ENCODE measurements at regions not wholly inside any gene's neighbourhood (a gene's known extent, or its start where the extent isn't known, plus 50 kb on each side); places are given as distances from the start of the nearest gene placed in this dataset.
"Not testable (repeated sequence)": the region's sequence is repeated elsewhere in the genome, so short reads cannot be mapped to it uniquely, and the experiment has no call there.

DNA sequence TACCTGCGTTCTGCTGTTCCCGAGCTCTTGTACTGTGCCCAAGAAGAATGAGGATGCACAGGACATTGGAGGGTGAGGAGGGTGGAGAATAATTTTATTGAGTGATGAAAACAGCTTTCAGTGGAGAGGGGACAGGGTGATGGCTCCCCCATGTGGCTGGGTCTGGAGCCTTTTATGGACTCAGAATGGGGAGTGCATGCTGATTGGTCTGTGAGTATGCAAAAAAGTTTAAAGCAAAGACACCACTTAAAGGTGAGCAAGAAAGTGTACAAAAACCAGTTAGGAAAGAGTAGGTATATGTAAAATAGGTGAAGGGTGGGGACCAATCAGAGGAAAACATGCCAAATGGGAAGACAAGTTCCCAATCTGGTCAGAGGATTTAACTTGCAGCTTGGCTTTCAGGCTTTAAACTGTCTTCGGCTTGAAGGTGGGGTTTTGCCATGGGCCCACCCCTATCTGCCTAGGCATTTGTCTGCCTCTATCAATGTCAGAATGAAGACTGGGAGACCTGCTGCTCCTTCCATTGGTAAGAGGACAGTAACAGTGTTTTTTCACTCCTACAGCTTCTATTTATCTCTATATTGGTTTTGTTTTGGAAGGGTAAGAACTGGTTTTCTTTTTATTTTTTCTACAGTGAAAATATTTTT, 118.0 kb upstream of the RAI14 start:
- FAIRE-seq = no peak

DNA sequence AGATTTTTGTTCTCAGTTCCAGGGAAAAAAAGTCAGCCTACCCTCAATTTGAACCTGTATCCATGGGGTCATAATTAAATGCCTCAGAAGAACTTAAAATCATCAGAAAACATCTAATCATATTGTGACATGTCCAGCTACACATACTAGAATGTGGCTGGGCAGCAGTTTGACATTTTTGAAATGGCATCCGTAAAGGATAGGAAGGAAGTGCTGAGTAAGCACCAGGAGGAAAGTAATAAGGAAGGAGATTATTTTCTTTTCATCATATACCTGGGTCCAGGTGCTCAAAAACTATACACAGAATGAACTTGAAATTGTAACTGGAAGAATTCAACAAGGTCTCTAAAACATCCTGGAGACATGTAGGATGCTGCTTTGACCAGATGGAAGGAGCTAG, 116.9 kb upstream of the RAI14 start:
- FAIRE-seq = no peak

DNA sequence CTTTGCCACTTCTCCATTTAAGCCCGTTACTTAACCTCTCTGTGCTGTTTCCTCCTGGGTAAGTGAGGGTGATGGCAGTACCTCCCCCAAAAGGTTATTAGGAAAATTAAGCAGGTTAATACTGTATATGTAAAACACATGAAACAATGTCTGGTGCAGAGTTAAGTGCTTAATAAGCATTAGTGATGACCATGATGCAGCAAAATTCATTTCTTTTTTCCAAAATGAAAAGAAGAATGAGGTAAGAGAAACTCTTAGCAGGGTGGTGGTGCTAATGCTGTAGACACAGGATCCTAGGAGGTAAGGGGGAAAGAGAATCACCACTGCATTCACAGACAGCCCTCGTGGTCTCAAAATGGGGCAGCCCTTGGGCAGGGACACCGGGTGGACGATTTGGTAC, 115.1 kb upstream of the RAI14 start:
- no peak for FAIRE-seq

DNA sequence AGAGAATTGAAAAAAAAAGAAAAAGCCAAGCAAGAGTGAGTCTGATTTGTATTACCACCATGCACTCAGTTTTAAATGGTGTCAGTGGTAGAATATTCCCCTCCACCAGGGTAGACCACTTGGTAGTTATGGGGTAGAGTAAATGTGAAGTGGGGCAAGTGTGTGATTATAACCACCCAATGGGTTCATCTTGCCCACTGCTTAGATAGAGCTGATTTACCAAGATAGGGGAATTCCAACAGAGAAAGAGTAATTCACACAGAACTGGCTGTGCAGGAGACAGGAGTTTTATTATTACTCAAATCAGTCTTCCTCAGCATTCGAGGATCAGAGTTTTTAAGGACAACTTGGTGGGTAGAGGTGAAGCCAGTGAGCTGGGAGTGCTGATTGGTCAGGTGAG, 113.3 kb upstream of the RAI14 start:
- no peak for FAIRE-seq

DNA sequence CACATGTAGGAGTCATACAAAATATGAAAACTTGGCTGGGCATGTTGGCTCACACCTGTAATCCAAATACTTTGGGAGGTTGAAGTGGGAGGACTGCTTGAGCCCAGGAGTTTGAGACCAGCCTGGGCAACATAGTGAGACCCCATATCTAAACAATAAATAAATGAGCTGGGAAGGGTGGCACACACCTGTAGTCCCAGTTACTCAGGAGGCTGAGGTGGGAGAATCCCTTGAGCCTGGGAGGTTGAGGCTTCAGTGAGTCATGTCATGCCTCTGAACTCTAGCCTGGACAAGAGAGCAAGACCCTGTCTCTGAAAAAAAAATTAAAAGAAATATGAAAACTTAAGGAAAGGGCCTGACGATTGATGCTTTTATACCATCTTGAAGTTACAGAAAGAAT, 112.4 kb upstream of the RAI14 start:
- FAIRE-seq = no peak

DNA sequence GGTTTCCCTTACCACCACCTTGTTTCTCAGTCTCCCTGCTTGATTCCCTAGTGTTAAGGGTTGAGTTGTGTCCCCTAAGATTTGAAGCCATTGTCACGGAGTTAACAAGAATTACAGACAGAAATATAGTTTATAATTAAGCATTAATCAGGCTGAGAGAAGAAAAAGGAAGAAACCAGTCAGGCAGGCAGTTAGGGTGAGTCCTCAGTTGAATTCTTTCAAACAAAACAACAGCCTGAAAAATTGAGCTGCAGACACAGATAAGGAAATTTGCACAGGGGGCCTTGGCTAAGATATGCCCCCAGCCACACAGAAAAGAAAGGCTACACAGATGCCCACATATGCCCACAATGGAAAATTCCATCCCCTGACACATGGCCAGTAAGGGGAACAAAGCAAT, 111.7 kb upstream of the RAI14 start:
- FAIRE-seq = no peak

DNA sequence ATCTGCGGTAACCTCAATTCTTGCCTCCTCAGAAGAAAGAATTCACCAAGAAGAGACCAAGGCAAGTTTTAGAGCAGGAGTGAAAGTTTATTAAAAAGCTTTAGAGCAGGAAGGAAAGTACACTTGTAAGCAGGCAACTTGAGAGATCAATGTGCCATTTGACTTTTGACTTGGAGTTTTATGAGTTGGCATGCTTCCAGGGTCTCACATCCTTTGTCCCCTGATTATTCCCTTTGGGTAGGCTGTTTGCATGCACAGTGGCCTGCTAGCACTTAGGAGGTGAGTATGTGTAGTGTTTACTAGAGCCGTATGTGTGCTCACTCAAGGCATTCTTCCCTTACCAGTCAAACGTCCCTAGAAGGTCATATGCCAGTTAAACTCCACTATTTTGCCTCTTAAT, 111.0 kb upstream of the RAI14 start:
- FAIRE-seq = no peak

DNA sequence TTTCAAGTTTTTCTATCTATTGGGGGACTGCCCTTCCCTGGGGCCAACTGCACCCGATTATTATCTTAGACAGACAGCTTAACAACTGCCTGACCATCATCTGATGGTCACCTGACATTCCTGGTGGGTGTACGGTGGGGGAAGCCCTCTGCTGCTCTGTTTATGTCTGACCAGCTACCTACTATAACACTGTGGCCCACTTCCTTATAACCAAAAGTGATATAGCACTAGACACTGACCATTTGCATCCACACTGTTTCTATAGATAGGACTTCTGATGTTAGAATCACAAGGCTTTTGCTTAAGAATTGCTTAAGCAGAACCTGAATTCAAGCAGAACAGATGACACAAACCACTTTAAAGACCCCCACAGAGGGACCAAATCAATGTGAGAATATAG, 110.5 kb upstream of the RAI14 start:
- no peak for FAIRE-seq

DNA sequence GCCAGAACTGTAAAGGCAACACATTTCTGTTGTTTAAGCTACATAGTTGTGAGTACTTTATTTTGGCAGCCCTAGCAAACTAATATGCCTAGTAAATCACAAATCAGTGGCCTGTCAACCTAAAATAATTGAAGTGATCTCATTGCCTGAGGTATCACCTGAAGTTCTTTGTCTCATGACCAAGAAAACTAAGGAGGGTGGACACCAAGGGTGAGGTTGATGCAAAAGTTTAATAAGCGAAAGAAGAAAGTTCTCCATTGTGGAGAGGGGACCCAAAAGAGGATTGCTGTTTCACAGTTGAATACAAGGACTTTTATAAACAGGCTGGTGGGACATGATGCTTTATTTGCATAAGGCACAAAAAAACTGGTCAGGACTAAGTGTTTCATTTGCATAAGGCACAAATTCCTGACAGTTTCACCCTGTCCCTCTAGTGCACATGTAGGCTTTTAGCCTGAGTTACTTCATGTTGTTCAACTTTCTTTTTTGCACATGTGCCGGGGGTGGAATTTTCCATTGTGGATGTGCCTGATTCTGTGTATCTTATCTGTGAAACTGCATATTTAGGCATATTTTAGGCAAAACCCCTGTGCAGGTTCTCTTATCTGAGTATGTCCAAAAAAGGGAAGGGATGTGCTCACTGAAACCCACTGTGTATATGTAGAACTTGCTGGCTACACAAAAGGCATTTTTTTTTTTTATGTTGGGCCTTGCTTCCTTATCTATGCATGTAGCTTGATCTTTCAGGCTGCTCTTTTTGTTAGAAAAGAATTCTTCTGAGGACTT, 108.6 kb upstream of the RAI14 start:
- no peak for FAIRE-seq

DNA sequence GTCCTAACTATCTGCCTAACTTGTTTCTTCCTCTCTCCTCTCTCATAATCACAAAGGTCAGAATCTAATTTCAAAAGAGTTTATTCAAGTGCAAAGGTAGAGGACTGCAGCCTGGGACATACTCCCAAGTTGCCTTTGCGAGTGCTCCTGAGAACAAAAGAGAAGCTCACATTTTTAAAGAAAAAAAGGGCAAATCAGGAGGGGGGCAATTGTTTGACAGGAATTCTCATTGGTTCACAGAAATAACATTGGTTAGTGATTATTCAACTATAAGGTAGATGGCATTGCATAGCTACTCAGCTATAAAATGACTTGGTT, 108.1 kb upstream of the RAI14 start:
- FAIRE-seq = no peak

DNA sequence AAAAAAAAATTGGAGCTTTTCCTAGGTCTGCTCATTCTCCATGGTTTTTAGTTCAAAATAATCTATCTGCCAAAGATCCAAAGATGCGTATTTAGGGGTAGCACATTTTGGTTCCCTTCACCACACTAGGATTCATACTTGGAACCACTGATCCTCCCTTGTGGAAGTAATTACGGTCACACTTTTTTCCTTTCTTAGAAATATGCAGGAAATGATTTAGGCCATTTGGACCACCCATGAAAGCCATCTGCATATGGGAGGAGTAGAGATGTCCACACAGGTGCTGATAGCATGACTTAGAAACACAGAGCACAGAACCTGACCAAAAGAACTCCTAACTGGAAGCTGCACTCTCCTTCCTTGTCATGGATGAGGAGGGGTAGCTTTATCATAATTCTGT, 105.9 kb upstream of the RAI14 start:
- FAIRE-seq = no peak

DNA sequence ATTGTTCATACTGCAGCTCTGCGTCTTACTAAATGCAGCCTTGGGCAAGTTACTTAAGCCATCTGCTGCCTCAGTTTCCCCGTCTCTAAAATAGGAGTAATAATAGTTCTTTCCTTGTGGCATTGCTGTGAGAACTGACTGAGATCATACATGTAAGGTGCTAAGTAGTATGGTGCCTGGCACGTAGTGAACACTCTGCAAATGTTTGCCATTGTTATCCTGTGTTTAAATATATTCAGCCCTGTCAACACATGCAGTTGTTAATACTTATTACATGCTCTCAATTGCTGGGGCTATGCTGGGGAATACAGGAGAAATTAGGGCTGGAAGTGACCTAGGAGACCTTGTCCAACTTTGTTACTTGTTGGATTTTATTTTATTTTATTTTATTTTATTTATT, 105.2 kb upstream of the RAI14 start:
- FAIRE-seq = no peak

DNA sequence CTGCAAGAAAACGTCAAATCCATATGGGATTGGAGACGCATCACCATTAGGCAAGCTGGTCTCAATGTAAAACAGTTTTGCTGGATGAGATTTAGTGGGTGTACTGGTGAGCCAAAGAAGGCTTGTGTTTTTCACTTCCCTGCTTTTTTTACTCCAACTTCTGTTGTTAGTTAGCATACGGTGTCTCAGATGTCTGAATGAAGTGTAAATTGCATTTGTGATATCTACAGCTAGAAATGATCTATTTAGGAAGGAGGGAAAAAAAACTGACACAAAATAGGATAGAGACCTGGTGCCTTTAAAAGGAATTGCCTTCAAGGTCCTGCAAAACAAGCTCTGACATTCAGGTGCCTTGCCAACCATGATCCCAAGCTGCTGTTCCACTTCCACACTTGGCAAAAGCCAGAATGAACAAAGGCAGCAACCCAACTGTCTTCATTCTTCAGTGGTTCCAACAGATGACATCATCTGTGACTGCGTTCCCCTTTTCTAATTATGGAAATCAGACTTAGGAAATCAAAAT, 104.2 kb upstream of the RAI14 start:
- FAIRE-seq = no peak

DNA sequence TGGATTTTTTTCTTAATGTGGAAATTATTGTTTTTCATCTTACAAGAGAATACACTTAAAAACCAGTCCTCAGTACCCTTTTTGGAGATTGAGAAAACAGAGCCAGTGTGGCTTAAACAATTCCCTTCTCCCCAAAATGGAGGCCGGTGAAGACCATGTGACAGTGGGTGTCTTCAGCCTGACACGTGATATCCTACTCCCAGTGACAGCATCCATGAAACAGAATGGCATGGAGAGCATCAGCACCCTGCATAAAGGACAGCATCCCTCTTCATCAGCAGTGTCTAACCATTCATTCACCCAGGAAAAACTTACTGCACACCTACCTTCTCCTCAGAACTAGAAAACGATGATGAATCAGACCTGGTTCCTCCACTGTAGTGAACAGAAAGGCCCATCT, 103.4 kb upstream of the RAI14 start:
- FAIRE-seq = no peak

DNA sequence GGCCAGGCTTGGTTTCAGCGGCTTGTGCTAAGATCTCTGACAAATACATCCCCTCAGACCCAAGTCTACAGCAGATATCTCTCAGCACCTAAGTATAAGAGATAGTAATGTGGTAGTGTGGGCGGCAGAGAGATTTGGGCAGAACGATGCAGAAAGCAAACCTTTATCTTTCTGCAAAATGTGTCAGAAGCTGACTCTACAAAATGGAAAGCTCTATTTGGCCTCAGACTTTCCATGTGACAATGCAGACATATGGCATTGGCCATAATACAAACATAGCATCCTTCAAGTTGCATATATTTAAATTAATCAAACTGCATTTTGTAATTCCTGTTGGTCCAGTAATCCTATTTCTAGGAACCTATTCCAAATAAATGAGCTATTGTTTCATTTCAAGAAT, 102.5 kb upstream of the RAI14 start:
- no peak for FAIRE-seq

DNA sequence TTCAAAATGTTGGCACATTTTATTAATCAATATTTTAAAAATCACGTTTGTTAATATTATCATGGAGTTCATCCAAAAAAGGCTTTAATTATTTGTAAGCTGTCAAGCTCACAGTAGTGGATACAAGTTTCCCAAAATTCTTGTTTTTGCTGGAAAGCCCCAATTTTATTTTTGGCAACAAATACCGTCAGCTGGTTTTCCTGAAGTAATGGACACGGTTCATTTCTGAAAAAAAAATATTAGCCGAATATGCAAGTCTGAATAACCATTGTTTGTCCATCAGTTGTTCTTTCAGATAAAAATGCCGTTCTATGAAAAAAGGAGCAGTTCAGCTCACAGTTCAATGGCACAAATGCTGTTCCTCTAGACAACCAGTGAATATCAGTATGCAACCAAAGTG, 101.5 kb upstream of the RAI14 start:
- no peak for FAIRE-seq

DNA sequence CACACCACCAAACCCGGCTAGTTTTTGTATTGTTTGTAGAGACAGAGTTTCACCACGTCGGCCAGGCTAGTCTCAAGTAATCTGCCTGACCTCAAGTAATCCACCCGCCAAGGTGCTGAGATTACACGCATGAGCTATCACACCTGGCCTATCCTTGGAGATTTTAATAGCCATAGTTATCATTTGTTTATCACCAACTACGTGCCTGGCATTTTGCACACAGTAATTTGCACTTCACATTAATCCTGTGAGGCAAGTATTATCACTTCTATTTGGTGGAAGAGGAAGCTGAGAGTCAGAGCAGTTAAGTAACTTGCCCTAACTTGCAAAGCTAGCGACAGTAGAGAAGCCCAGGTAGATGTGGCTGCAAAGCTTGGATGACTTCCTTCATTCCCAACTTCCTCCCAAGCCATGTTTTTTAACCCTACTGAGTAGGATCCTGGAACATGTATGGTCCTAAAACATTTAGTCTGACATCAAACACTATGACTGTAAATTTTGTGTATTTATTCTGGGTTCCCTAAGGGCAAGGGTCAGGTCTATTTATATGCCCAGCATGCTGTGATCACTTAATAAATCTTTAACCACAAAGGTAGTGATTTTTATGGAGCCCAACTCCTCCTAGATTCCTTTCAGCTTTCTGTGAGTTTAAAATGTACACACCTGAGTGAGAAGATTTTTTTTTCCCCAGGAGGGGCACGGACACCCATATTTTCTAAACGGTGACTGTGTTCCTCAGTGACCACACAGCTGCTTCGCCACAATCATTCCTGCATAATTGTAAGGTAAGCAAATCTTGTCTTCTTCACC, 100.2 kb upstream of the RAI14 start:
- no peak for FAIRE-seq

DNA sequence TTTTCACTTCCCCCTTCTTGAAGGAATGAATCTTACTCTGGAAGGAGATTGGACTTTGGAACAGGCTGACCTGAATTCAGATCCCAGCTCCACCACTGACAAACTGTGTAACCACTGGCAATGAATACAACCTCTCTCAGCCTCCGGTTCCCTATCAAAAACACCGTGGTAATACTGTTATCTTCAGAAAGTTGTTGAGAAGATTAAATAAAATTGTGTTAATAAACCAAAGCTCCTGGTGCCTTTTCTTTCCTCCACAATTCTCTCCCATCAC, 99.7 kb upstream of the RAI14 start:
- no peak for FAIRE-seq

DNA sequence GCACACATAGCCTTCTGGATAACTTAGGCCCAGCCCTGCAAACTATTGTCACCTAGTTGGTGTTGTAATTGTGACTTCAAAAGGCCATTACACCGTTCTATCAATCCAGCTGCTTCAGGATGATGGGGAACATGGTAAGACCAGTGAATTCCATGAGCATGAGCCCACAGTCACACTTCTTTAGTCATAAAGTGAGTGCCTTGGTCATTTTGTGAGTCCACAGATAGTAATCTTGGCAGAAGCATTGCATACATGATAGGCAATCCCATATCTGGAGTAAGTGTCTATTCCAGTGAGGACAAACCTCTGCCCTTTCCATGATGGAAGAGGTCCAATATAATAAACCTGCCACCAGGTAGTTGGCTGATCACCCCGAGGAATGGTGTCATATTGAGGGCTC, 94.5 kb upstream of the RAI14 start:
- FAIRE-seq = not testable (repeated sequence)

DNA sequence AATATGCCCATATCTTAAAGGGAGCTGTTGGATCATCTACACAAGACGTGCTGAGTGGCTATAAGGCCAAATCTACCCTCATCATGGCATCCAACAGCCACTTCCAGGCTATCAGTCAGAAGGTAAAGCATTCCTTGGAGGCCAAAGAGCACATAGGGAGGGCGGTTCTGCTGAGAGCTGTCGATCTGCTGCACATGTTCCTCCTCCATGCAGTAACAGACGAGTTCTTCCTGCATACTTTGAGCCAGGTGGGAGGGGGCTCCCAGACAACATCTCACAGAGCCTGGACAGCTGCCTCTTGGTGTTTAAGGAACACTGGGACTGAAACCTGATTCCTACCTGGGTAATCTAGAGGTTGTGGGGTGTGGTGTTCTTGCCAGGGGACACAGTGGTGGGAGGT, 93.3 kb upstream of the RAI14 start:
- FAIRE-seq = no peak

DNA sequence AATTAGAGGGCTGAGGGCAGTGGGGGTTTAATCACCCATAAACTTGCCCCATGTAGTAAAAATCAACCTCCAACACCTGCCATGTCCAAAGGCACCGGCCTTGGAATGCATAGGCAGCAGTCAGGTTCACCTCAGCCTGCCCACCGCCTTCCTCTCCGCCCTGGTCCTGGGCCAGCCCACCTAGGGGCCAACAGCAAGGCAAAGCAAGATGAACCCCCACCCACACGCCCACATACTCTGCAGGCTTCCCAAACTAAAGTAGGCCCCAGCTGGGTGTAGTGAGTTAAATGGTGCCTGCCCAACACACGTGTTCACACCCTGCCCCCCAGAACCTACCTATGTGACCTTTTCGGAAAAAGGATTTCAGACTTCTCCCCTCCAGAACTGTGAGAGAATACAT, 92.9 kb upstream of the RAI14 start:
- no peak for FAIRE-seq

DNA sequence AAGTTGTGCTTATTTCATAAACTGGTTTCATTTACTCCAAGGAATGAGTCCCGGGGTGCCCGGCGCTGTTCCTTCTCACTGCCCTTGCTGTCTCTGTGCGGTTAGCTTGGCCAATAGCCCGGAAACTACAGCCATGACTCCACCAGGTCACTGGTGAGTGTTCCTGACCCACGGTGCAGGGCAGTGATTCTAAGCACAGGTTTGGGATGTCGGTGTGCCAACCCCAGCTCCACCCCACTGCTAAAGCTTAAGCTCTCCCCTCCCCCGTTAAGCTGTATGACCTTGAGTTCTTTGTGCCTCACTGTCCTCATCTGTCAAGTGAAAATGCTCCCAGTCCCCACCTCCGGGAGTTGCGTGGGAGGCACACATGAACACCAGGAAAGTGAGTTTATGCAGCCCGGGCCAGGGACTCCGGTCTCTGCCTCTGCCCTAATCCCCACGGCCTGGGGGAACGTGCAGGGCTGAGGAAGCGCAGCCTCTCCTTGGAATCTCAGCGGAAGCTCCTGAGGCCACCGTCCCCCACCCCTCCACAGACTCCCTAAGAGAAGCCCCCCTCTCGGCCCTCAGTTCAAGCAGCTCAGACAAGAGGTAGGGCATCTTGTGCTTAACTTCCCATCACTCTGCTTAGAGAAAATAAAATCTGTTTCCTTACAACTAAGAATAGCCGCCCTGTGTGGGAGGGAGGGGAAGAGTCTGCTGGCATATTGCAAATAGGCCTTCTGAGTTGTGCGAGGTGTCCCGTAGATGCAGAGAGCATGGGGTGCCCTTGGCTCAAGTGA, 92.0 kb upstream of the RAI14 start:
- FAIRE-seq = no peak

DNA sequence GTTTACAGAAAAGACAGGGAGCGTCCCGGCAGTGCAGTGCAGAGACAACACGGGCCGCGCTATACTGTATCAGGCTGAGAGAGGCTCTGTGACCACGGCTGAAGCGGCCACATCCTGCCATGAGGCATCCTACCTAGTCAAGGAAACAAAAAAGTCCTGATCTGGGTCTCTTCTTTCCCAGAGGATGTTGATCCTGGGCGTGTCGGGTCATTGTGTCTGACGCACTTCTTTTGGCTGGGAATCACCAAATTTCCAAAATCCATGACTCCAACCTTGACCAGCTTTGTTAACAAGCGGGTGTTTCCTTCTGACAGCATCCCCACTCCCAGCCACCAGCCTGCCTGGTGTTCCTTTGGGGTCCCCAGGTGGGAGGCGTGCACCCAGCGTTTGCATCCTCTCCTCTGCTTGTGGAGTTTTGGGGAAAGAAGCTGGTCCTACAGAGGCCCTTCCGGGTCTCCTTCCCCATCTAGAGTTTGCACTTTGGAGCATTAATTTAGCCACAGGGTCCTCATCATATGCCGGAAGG, 91.4 kb upstream of the RAI14 start:
- FAIRE-seq = no peak
